NCI-H510A treated with DMSO at 0.1 percent for 48 hours (cell line): ENCODE measurements at regions not wholly inside any gene's neighbourhood (a gene's known extent, or its start where the extent isn't known, plus 50 kb on each side); places are given as distances from the start of the nearest gene placed in this dataset.

Experiments
- DNase-seq: peaks from one replicate; lab custom pipeline; 2025; lab: John Stamatoyannopoulos, UW

DNA sequence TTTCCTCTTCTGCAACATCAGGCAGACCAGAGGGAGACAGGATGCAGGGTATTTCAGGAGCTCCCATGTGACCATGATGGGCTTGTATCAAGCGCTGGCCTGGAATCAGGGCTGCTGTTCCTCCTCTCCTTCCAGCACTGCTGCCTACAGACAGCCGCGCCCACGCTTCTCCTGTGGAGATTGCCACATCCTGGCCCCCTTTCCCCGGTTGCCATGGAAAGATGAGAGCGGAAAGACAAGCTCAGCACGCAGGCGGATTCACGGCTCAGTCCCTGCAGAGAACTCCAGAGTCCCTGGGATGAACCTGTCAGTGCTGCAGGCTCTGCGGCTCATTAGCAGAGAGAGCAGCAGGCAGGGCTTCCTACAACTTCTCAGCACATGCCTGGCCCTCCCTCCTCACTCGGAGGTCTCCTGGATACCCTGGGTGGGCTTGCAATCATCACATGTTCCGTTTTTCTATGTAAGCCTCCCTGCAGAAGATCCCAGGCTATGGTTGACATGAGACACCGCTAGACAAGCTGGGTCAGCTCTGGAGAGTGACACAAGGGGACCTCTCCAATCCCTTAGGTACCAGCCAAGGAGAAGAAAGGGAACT, 497.8 kb upstream of the MYT1L start:
- no peak for DNase-seq

DNA sequence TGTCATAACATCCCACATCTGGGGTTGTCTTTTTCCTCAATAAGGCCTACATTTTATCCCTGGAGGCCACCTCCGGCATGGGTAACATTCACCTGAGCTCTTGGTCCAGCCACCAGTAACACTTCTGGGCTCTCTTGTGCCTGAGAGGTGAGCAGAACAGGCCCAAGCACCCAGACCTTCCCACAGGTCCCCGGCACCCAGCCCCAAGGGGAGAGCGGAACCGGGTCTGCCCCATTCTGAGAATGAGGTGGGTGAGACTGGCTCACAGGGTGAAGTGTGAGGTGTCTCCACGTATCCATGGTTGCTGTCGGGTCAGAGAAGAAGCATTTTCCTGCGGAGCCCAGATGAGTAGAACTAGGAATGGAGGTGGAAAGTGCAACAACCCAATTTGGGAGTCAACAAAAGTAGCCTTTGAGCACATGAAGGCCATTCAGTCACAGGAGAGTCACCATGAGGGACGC, 496.7 kb upstream of the MYT1L start:
- no peak for DNase-seq

DNA sequence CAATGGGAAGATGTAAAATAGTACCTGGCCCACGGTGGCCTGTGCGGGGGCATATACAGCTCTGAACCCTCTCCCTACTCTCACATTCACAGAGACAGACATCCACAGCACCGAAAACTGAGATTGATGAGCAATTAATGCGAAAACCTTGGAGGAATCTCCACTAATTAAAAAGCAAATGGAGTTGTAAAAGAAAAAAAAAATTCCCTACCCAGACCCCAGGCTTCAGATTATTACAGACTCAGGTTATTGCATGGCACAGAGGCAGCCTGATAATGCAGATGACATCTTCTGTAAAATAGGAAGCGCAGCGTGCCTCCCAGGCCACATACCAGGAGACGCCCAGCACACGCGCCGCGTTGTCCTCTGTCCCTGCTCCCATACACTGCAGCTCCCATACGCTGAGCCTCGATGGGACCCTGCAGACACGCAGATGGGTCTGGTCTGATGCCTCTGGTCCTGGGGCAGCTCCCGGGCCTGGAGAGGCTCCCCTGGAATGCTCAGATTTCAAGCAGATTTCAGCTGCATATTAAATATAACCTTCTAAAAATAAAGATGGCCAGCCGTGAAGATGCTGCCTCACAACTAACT, 496.1 kb upstream of the MYT1L start:
- no peak for DNase-seq

DNA sequence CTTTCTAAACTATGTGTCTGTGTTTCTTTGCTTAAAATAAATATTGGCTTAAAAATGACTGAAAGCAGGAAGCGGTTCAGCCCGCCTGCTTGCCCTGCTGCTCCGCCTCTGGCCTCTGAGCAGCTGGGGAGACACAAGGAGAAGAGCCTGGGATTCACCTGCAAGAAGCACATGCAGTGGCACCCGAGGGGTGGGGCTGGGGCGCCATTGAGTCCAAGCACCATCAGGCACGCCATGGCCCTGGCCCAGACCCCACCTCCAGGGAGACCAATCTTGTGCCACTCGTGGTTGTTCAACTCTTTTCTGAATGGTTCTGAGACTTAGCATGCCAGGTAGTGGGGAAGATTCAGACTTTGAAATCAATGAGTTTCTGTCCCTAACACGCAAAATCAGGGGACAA, 495.5 kb upstream of the MYT1L start:
- DNase-seq, result no peak

DNA sequence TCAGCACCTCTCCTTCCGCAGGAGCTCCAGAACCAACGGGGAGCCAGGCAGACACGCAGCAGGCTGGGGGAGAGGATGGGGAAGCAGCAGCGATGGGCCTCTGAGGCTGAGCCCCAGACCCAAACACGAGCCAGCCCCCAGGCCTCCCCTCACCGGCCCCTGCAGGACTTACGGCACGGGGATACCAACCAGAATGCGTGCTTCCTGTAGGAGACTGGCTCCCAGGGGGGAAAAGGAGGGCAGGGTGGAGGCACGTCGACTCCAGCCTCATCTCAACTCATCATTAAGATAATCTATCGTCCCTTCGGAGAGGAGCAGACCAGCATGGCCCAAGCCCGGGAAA, 495.1 kb upstream of the MYT1L start:
- DNase-seq, result no peak

DNA sequence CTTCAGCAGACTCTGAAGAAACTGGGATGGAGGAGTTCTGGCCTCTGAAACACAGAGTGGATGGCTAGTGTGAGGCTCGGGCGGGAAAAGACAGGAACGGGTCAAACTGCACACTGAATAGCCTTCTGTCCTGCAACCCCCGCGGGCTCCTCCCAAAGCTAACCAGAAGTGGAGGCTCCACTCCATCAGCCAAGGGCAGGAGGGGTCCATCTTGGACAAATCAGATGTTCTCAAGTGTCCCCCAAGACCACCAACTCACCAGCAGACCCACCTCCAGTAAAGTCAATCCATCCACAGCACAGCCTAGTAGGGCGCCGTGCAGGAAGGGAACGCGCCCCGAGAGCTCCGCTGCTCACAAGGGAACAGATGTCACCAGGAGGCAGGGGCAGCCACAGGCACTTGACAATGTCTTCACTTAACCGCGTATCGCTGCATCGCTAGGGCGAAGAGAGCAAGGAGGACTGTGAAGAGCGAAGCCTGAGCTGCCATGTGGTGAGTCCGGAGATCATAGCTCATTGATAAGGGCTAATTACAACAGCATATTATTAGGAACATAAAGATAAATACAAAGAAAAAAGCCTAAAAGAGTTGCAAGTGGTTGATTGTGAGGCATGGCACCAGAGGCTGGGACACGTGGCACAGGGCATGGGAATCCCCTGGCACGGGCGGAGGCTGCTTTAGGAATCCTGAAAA, 494.6 kb upstream of the MYT1L start:
- no peak for DNase-seq

DNA sequence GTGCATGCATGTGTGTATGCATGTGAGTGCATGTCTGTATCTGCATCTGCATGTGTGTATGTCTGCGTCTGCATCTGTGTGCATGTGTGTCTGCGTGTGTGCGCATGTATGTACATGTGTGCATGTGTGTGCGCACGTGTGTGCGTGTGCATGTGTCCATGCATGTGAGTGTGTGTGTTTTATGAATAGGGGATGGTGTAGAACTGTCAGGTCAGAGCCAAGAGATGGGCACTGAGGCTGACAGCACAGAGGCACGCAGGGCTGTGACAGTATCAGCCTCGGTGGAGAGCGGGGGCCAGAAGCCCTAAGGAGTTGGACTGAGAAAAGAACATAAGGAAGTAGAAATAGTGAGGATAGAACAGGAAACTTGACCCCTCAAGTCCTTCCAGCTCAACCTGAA, 494.0 kb upstream of the MYT1L start:
- no peak for DNase-seq

DNA sequence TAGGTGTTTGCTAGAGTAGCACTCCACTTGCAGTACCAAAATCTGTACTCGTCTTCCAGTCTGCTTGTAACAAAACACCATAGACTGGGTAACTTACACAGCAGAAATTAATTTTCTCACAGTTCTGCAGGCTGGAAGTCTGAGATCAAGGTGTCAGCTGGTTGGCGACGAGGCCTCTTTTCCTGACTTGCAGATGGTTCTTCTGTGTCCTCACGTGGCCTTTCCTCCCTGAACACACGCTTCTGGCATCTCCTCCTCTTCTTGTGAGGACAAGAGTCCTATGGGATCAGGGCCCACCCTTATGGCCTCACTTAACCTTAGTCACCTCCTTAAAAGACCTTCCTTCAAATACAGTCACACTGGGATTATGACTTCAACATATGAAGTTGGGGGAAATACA, 493.5 kb upstream of the MYT1L start:
- no peak for DNase-seq

DNA sequence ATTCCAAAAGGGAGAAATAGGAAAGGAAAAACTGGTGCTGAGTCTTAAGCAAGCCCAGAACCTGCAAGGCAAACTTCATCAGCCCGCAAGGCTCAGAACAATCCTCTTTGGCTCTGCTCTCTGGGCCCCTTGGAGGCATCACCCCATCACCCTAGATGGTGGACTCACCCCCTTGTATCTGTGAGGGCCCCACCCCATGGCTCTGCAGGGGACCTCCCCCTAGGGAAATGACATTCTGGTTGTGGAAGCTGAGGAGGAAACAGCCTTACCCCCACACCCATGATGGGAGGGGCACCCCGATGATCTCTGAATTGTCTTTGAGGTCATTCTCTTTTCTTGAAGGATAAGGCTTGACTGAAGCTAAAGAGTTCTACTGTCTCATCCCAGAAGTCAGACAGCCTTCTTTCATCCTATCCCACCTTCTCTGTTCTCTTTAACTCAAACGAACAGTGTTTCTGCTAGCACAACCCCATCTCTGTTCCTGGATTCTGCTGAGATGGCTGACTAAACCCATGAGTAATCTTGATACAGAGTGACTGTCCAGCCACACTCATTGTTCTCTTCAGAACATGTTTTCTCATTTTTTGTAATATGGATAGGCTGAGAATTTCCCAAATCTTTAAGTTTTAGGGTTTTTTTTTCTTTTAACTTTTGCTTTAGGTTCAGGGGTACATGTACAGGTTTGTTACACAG, 492.1 kb upstream of the MYT1L start:
- DNase-seq, result no peak

DNA sequence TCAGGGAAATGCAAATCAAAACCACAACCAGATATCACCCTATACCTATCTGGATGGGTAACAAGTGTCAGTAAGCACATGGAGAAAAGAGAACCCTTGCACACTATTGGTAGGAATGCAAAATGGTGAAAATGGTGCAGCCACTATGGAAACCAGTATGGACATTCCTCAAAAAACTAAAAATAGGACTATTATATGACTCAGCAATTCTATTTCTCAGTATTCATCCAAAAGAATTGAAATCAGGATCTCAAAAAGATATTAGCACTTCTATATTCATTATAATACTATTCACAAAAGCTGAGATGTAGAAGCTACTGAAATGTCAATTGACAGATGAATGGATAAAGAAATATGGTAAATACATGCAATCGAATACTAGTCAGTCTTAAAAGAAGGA, 491.1 kb upstream of the MYT1L start:
- DNase-seq, result no peak

DNA sequence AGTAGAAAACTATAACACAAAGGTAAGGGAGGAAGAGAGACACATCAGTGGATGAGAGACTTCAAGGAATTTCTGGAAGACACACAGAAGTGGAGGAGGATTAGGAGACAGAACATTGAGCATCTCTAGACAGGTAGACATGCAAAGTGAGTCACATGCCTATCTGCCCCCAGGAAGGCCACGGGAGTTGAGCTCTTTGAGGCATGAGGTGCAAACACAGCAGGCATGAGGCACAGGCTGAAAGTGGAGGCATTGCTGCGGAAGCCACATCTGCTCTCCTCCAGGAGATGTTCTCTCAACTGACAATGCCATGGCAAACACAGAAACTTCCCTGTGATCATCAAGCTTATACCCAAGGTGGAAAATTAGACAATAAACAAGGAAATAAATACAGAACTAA, 481.6 kb upstream of the MYT1L start:
- DNase-seq, result no peak

DNA sequence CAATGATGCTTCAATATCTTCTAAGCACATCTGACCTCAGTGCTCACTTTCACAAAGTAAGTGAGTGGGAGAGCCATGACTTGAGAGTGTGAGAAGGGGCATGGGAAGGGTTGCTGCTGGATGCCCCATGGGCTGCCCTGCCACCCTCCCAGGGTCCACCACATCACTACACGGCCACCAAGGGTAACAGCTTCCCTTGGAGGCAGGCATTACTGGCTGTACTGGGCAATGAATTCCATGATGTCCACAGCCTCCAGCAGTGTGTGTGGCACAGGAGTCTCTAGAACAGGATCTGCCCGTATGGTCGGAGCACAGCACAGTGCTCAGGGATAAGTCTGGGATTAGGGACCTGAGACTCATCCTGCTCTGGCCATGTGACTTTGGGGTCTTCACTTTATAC, 481.0 kb upstream of the MYT1L start:
- no peak for DNase-seq

DNA sequence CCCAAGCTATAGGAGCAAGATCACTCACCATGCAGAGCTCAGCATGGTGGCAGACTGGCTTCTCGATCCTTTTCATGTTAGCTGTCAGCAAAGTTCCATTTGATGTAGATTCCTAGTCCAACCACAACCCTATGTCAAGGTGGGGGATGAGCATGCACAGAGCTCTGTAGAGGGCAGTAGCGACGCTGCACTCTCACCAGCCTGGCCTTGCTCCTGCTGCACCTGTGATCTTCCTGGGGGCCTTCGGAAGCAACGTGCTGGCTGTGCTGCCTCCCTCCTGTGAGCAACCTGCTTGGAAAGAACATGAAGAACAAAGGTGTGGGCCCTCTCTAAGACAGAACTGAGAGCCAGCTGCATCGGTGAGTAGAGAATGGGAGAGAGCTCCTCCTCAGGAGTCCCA, 479.4 kb upstream of the MYT1L start:
- no peak for DNase-seq

DNA sequence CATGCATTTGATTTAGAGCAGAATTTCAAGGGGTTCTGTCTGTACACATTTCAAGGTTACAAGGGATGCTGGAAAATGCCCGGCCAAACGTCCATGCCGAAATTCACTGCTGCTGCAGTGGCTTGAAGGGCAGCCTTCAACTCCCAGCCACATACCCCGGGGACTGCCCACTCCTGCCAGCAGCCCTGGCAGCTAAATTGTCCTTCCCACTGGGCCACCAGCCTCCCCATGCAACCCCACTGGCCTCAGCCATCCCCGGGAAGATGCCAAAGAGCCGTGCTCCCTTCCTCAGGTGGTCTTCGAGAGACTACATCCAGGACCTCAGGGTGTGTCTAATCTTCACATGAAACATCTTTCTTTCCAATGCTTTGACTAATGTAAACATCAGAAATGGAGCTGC, 478.7 kb upstream of the MYT1L start:
- DNase-seq, result no peak

DNA sequence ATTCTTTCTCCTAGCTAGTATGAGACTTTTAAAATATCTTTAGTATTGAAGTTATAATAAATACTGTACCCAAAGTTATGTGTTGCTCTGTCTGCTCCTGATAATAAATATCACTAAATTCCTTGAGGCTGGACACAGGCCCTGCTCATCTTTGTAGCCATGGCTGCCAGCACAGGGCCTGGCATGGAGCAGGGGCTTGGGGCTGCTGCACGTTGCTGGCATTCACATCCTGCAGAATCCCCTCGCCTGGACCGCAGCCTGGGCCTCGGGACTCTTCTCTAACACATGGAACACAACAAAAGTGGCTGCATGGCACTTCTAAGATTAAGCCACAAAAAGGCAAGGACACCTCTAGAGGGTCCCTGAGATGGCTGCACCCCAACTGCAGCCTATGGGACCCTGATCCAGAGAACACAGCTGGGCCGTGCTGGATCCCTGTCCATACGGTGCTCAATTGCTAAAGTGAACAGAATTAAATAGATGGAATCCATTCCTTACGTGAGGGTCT, 477.5 kb upstream of the MYT1L start:
- DNase-seq, result no peak

DNA sequence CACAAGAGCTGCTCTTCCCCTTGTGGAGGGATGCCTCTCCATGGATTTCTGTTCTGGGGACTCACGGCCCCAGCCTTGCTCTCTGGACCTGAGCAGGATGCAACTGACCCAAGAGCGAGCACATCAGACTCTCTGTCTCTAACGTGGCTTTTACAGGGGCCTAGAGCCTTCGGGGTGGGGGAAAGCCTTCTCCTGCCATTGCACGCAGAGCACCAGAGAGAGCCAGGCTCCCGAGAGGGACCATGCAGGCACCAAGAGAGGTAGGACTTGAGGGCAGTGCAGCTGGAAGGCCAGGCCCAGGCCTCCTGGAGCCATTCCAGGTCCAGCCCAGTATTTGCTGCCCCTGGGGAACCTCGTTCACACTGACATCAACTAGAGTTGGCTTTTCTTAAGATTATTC, 475.6 kb upstream of the MYT1L start:
- no peak for DNase-seq

DNA sequence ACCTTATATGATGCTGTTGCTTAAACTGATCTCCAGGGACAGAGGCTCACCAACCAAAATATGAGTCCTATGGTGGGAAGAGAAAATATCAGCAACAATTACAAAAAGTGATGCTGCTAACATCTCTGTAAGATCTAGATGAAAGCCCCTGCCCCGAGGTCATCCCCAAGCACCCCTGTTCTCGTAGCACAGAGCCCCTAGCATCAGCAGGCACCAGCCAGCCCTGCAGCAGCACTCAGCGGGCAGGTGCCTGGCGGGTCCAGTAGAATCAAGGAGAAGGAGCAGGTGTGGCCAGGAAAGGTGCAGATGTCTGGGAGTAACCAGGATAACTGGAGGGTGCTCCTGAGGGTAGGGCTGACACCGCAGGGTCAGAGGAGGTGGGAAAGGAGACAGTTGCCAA, 474.2 kb upstream of the MYT1L start:
- no peak for DNase-seq

DNA sequence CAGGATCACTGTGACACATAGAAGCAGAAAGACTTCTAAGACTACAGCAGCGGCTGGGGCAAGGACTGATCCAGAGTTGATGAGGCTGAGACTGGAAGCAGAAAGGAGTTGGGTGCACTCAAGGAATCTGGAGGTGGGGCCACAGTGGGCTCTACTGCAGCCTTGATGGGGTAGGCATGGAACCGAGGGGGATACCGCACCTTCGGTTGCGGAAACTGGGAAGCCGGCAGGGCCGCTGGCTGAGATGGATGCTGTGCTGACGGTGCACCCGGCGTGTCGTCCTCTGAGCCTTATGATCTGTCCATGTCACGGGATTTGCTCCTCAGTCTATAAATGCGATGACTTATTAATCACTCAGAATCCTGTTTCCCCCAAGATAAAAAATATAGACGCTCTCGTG, 473.5 kb upstream of the MYT1L start:
- no peak for DNase-seq

DNA sequence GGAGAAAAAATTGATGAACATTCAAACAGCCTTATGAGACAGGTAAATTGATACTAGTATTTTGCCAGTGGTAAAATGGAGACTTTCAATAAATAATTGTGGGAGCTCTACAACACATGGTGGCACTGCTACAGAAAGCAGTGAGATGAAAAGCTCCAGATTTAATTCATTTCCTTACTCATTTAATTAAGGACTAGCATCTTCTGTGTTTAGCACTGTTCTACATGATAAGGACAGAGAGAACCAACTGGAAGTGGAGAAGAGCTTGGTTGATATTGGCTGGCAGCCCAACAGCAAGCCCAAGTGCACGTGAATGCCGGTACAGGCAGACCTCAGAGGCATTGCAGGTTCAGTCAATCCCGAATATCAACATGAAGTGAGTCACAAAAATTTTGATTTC, 470.4 kb upstream of the MYT1L start:
- DNase-seq, result no peak

DNA sequence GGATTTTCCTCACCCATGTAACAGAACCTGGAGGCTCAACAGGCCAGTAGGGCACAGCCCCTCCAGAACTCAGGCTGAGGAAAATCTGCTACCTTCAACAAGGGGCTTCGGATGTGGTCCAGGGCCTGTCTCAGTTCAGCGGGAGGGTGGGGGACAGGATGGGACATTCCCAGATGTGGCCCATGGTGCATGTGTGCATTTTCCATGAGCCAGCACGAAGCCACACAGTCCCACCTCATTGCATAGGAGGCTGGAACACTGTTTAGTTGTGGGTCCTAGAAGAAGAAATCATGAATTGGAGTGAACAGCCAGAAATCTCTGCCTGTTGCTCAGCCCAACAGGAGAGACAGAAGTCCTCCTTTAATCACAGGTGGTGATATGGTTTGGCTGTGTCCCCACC, 469.6 kb upstream of the MYT1L start:
- DNase-seq, result no peak

DNA sequence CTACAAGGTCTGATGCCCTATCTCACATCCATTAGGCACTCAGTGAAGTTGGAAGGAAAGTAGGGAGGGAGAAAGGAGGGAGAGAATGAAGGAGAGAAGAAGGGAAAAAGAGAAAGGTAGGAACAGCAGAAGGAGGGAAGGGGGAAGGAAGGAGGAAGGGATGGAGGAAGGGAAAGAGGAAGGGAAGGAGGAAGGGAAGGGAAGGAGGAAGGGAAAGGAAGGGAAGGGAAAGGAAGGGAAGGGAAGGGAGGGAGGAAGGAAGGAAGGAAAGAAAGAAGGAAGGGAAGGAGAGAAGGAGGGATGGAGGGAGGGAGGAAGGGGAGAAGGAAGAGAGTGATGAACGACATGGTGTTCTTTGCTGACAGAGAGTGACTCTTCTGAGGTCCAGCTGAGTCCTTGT, 468.9 kb upstream of the MYT1L start:
- DNase-seq, result no peak

DNA sequence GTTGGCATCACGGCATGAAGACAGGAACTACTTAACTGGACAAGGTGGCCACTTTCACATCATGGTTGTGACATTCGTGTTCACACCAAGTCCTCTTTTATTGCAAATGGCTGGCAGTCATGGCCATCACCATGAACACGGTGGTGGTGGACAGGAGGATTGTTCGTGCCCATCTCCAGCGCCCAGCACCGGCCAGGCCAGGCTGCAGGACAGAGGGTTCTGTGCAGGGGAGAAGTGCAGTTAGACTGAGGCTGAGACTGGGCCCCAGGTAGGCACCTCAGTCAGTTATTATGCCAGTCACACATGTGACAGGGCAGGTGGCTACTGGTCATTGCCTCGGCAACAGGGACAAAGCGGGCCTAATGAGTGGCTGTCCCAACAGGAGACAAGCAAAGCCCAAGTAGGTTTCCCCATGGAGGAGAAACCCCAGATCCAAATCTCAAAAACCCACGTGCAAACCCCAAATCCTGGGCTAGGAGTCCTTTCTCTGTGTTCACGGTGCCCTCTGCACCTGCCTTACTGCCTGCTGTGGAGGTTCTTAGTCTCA, 468.1 kb upstream of the MYT1L start:
- no peak for DNase-seq

DNA sequence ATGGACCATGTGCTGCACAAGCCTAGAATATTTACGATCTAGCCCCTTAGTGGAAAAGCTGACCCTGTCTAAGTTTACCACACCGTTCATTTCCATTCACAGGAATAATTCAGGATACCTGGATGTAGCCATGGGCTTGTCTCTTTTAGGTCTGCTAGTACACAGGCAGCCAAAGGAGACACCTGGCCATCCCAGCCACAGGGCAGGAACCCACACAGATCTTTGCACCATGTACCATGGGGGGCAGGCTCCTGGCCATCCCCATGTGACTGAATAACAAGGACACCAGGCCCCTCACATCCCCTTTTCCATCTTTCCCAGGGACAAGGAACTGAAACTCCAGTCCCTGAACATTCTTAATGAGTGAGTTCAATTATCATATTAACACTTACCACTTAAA, 467.3 kb upstream of the MYT1L start:
- DNase-seq, result no peak
